Ishikawa (cell line): ENCODE measurements at regions not wholly inside any gene's neighbourhood (a gene's known extent, or its start where the extent isn't known, plus 50 kb on each side); places are given as distances from the start of the nearest gene placed in this dataset.

ENCODE experiments used
- CEBPB ChIP-seq: IDR thresholded peaks from 2 replicates; pipeline ENCODE4 v1.6.1; 2012
- CREB1 ChIP-seq: IDR thresholded peaks from 2 replicates; pipeline ENCODE4 v1.6.1; 2012; ENCODE audit warnings: low read depth
- EGR1 ChIP-seq: IDR thresholded peaks from 2 replicates; pipeline ENCODE4 v1.6.1; 2012
- EP300 ChIP-seq: IDR thresholded peaks from 2 replicates; pipeline ENCODE4 v1.6.1; 2012; ENCODE audit warnings: borderline replicate concordance
- FOXM1 ChIP-seq: IDR thresholded peaks from 2 replicates; pipeline ENCODE4 v1.6.1; 2012; ENCODE audit warnings: low read depth, borderline replicate concordance
- MAX ChIP-seq: IDR thresholded peaks from 2 replicates; pipeline ENCODE4 v1.6.1; 2012
- NFIC ChIP-seq: IDR thresholded peaks from 2 replicates; pipeline ENCODE4 v1.6.1; 2012
- RAD21 ChIP-seq: IDR thresholded peaks from 2 replicates; pipeline ENCODE4 v1.6.1; 2012; ENCODE audit warnings: low read depth
- REST ChIP-seq: IDR thresholded peaks from 2 replicates; pipeline ENCODE4 v1.6.1; 2012; ENCODE audit warnings: low read depth, mild to moderate bottlenecking
- TAF1 ChIP-seq: IDR thresholded peaks from 2 replicates; pipeline ENCODE4 v1.6.1; 2012; ENCODE audit warnings: low read depth, mild to moderate bottlenecking
- TCF12 ChIP-seq: IDR thresholded peaks from 2 replicates; pipeline ENCODE4 v1.6.1; 2012; ENCODE audit warnings: low read depth
- TEAD4 ChIP-seq: IDR thresholded peaks from 2 replicates; pipeline ENCODE4 v1.6.1; 2012
- USF1 ChIP-seq: IDR thresholded peaks from 2 replicates; pipeline ENCODE4 v1.6.1; 2012
- YY1 ChIP-seq: IDR thresholded peaks from 2 replicates; pipeline ENCODE4 v1.6.1; 2012; ENCODE audit warnings: low read depth
- ZBTB7A ChIP-seq: IDR thresholded peaks from 2 replicates; pipeline ENCODE4 v1.6.1; 2012; ENCODE audit warnings: low read depth

GRCh38 chr6:14981960-14982359 lies 263.9 kb upstream of the JARID2 start:
- no peak for TF ChIP-seq TEAD4
- no peak for TF ChIP-seq NFIC
- TF ChIP-seq YY1, result no peak
- TF ChIP-seq TAF1, result no peak
- TF ChIP-seq RAD21, result no peak
- TF ChIP-seq TCF12, result no peak

- TF ChIP-seq TEAD4 (no peak), REST (no peak), CREB1 (no peak), CEBPB (no peak), TAF1 (no peak), EP300 (no peak), USF1 (no peak)
Observed at GRCh38 chr6:14983599-14984518, 262.0 kb upstream of the JARID2 start.

- TF ChIP-seq NFIC (no peak), CREB1 (no peak), EGR1 (no peak), CEBPB (no peak), USF1 (no peak), MAX (no peak), FOXM1 (no peak), REST (no peak), YY1 (no peak), ZBTB7A (no peak)
Observed at GRCh38 chr6:14984519-14984853, 261.4 kb upstream of the JARID2 start.

- TF ChIP-seq ZBTB7A (no peak), TCF12 (no peak), TEAD4 (no peak), RAD21 (no peak), TAF1 (no peak), USF1 (no peak), NFIC (no peak), CREB1 (no peak), REST (no peak), YY1 (no peak), MAX (no peak), FOXM1 (no peak), EP300 (no peak), EGR1 (no peak), CEBPB (no peak)
Observed at GRCh38 chr6:14985366-14985765, 260.5 kb upstream of the JARID2 start.

- TF ChIP-seq EP300 (no peak), REST (no peak), RAD21 (no peak), FOXM1 (no peak), ZBTB7A (no peak), TCF12 (no peak), EGR1 (no peak), USF1 (no peak), CEBPB (no peak), YY1 (no peak), TAF1 (no peak), CREB1 (no peak), MAX (no peak)
Observed at GRCh38 chr6:14986370-14986769, 259.5 kb upstream of the JARID2 start.
